ENCODE measurements at regions not wholly inside any gene's neighbourhood (a gene's known extent, or its start where the extent isn't known, plus 50 kb on each side); places are given as distances from the start of the nearest gene placed in this dataset.

DNA sequence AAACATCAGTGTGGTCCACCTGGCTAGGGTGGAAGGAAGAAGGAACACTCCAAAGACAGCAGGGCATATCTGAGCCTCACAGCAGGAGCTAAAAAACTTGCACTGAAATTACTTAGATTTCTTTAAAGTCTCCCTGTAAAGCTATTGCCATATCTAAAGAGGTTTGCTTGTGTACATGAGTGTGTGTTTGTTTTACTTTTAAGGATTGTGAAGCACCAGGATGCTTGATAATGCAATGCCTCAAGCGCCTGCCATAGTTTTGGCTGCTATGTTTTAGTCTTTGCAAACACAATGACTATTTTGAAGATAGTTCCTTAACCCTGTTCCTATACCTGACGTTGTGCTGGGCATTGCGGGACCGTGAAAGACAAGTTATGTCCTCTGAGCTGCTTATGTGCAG is 65.0 kb downstream of the ID4 start:
- Histone ChIP-seq H3K9me3 (ENCODE audit: insufficient read depth in 2 of 2, low read depth in 1 of 2, low read length in 1 of 2) (no peaks in the 10 kb centered on the region), H3K27me3 (replicated peaks in 1 of 4; ENCODE audit: control insufficient read depth in 3 of 4, extremely low read depth in 1 of 4, insufficient read depth in 3 of 4, low read length in 3 of 4) (no peaks in the 10 kb centered on the region; a peak in 1 of 7 replicates), H4K5ac (ENCODE audit: insufficient read length, low read depth, low read length) (no peak overlapping the region), H3K14ac (ENCODE audit: insufficient read length) (no peak overlapping the region), H3K4me3 (ENCODE audit: extremely low read depth in 1 of 4, insufficient read depth in 2 of 4, low read depth in 3 of 4, low read length in 4 of 4) (no peak overlapping the region), H3K56ac (replicated peaks; ENCODE audit: insufficient read length, low read depth, low read length) (no peak overlapping the region), H3K4ac (replicated peaks; ENCODE audit: insufficient read length, low read depth, low read length) (no peak overlapping the region), H4K8ac (ENCODE audit: extremely low read depth, insufficient read depth, low read length) (no peak overlapping the region), H2BK120ac (replicated peaks; ENCODE audit: low read depth, low read length) (no peak overlapping the region), H3K18ac (ENCODE audit: extremely low read depth, low read length) (no peak overlapping the region), H3K79me1 (ENCODE audit: low read depth, low read length) (no peaks in the 10 kb centered on the region), H3K23ac (ENCODE audit: insufficient read length) (no peak overlapping the region), H3K79me2 (ENCODE audit: control insufficient read depth in 1 of 2, insufficient read depth in 2 of 2, low read length in 2 of 2) (no peaks in the 10 kb centered on the region), H3K4me2 (ENCODE audit: insufficient read depth in 1 of 2, low read depth in 2 of 2, low read length in 2 of 2) (no peak overlapping the region), H3K9ac (replicated peaks in 1 of 4; ENCODE audit: extremely low read depth in 1 of 4, low read depth in 3 of 4, low read length in 3 of 4) (no peak overlapping the region), H2BK15ac (ENCODE audit: low read length) (no peak overlapping the region), H2BK12ac (ENCODE audit: low read depth, low read length) (no peak overlapping the region), H2BK5ac (ENCODE audit: low read depth, low read length) (no peak overlapping the region), H3K23me2 (ENCODE audit: low read depth, low read length) (no peaks in the 10 kb centered on the region), H3K4me1 (replicated peaks in 1 of 4; ENCODE audit: control insufficient read depth in 3 of 4, insufficient read depth in 4 of 4, low read length in 3 of 4) (no peaks in the 10 kb centered on the region), H4K20me1 (replicated peaks in 1 of 2; ENCODE audit: control insufficient read depth in 1 of 2, insufficient read depth in 2 of 2, low read length in 2 of 2) (no peaks in the 10 kb centered on the region), H2AK5ac (ENCODE audit: low read depth, low read length) (no peak overlapping the region), H2AFZ (ENCODE audit: low read length) (no peak overlapping the region), H3K27ac (ENCODE audit: low read depth, low read length) (no peak overlapping the region), H3K36me3 (ENCODE audit: control insufficient read depth in 2 of 4, insufficient read depth in 4 of 4, low read length in 3 of 4) (no peaks in the 10 kb centered on the region), H2BK20ac (ENCODE audit: low read length) (no peak overlapping the region), H4K91ac (replicated peaks; ENCODE audit: insufficient read length, low read length) (no peak overlapping the region)
- DNase-seq (ENCODE audit: low read depth in 1 of 2, low spot score in 2 of 2) (no peak), FAIRE-seq (no peak)
- no peak for TF ChIP-seq FOSL1 (IDR thresholded peaks at IDR 0.05; ENCODE audit: insufficient read depth, low read depth, low read length)
- no peak for TF ChIP-seq KDM1A (IDR thresholded peaks at IDR 0.05; ENCODE audit: borderline replicate concordance, low read length)
- no peak for TF ChIP-seq POLR2AphosphoS5 (IDR thresholded peaks at IDR 0.05; ENCODE audit: low read depth, low read length)
- no peak for TF ChIP-seq BACH1 (IDR thresholded peaks at IDR 0.05; ENCODE audit: low read length)
- TF ChIP-seq SP4 (IDR thresholded peaks at IDR 0.05; ENCODE audit: low read length) = no peak
- TF ChIP-seq, protein P1, sequence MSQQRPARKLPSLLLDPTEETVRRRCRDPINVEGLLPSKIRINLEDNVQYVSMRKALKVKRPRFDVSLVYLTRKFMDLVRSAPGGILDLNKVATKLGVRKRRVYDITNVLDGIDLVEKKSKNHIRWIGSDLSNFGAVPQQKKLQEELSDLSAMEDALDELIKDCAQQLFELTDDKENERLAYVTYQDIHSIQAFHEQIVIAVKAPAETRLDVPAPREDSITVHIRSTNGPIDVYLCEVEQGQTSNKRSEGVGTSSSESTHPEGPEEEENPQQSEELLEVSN (IDR thresholded peaks at IDR 0.05) = no peak
- TF ChIP-seq POU5F1 (IDR thresholded peaks at IDR 0.05; ENCODE audit: low read depth, low read length) = no peak
- no peak for TF ChIP-seq TAF1 (IDR thresholded peaks at IDR 0.05; ENCODE audit: low read depth, low read length)
- TF ChIP-seq SIRT6 (IDR thresholded peaks at IDR 0.05; ENCODE audit: low read length) = no peak
- CTCF ChIA-PET (ENCODE audit: partially characterized antibody) = interaction anchor here (1.4 kb wide), 1 partner anchor 905 kb away, joined by 3 read pairs; no protein-coding TSS in a partner anchor
- POLR2A ChIA-PET (ENCODE audit: partially characterized antibody) = no interaction called here
- WGBS, 2 experiments (ENCODE audit: extremely low coverage in 1 of 2, insufficient coverage in 1 of 2, insufficient read length in 1 of 2, insufficient replicate concordance in 2 of 2, low coverage in 1 of 2, low lambda C conversion rate in 2 of 2, missing lambda C conversion rate in 1 of 2) = 85% methylated on average over 4 of the region's 4 CpGs; no CpG with 5 or more reads in 1 of the 2 experiments

All from H1 (cell line).